DND-41 (cell line): ENCODE measurements at regions not wholly inside any gene's neighbourhood (a gene's known extent, or its start where the extent isn't known, plus 50 kb on each side); places are given as distances from the start of the nearest gene placed in this dataset.

Experiments
- ATAC-seq: fragments of 200-7000 bp; cut with Tn5 transposase; 3 replicates; pipeline ENCODE4 v1.9.1; 2021; ENCODE audit warnings: low read depth; ENCODE audit not compliant: insufficient read depth
- DNase-seq: peaks from one replicate; pipeline ENCODE4 v3.0.0-alpha.2; 2020
- H2AFZ ChIP-seq: 2 replicates; pipeline ENCODE4 v1.6.0; 2012; ENCODE audit warnings: low read depth, low read length
- H3K27ac ChIP-seq: 2 replicates; pipeline ENCODE4 v1.5.1; 2012; ENCODE audit warnings: low read length, inconsistent platforms
- H3K27me3 ChIP-seq: fragments of 200-600 bp; sonication (generic); 2 replicates; pipeline ENCODE4 v1.6.0; 2012; ENCODE audit warnings: low read length, mild to moderate bottlenecking, inconsistent platforms; ENCODE audit not compliant: insufficient read depth, poor library complexity
- H3K36me3 ChIP-seq: 2 replicates; pipeline ENCODE4 v1.5.1; 2012; ENCODE audit warnings: low read length, inconsistent platforms; ENCODE audit not compliant: insufficient read depth
- H3K4me1 ChIP-seq: 2 replicates; pipeline ENCODE4 v1.5.1; 2012; ENCODE audit warnings: mild to moderate bottlenecking, low read length; ENCODE audit not compliant: insufficient read depth
- H3K4me2 ChIP-seq: 2 replicates; pipeline ENCODE4 v1.6.0; 2012; ENCODE audit warnings: mild to moderate bottlenecking, moderate library complexity, low read length, inconsistent platforms; ENCODE audit not compliant: insufficient read depth
- H3K4me3 ChIP-seq, 2 experiments: fragments of 200-600 bp in 1 of 2; shearing (Covaris generic) in 1 of 2; 2 replicates each; pipeline ENCODE4 v1.5.1; 2012 to 2016; ENCODE audit warnings: inconsistent platforms in 2 of 2, low read length in 2 of 2, mild to moderate bottlenecking in 2 of 2, low read depth in 1 of 2, moderate library complexity in 1 of 2
- H3K79me2 ChIP-seq: 2 replicates; pipeline ENCODE4 v1.6.0; 2012; ENCODE audit warnings: low read length, inconsistent platforms; ENCODE audit not compliant: insufficient read depth
- H3K9ac ChIP-seq: 2 replicates; pipeline ENCODE4 v1.6.0; 2012; ENCODE audit warnings: low read depth, mild to moderate bottlenecking, inconsistent platforms, low read length, moderate library complexity
- H3K9me3 ChIP-seq: 2 replicates; pipeline ENCODE4 v1.5.1; 2012; ENCODE audit warnings: low read length, moderate library complexity, mild to moderate bottlenecking, inconsistent platforms; ENCODE audit not compliant: insufficient read depth, severe bottlenecking
- H4K20me1 ChIP-seq: 2 replicates; pipeline ENCODE4 v1.6.0; 2012; ENCODE audit warnings: low read length; ENCODE audit not compliant: insufficient read depth
- CTCF ChIP-seq: IDR thresholded peaks from 2 replicates; pipeline ENCODE4 v1.5.1; 2012; ENCODE audit warnings: borderline replicate concordance, low read length, moderate library complexity, mild to moderate bottlenecking; ENCODE audit not compliant: poor library complexity, severe bottlenecking; ENCODE audit errors: extremely low read depth
- EZH2 ChIP-seq: IDR thresholded peaks from 3 replicates; pipeline ENCODE4 v1.6.1; 2012; ENCODE audit warnings: borderline replicate concordance, low read depth, mild to moderate bottlenecking, moderate library complexity, low read length, inconsistent platforms; ENCODE audit not compliant: severe bottlenecking

GRCh38 chr10:3362394-3362793 lies 189.8 kb upstream of the PITRM1 start:
- ATAC-seq, result no peak
- no peaks in the 10 kb centered on the region for H3K4me1 ChIP-seq
- no peaks in the 10 kb centered on the region for H3K27me3 ChIP-seq
- H3K79me2 ChIP-seq, result no peaks in the 10 kb centered on the region
- no peak overlapping the region for H3K27ac ChIP-seq
- H2AFZ ChIP-seq, result no peak overlapping the region
- no peak overlapping the region for H3K9ac ChIP-seq
- DNase-seq, result no peak
- TF ChIP-seq CTCF (no peak), EZH2 (no peak)
- no peak overlapping the region for H3K4me3 ChIP-seq
- peaks cover 21% of the 10 kb centered on the region for H3K9me3 ChIP-seq
- no peak overlapping the region for H3K4me2 ChIP-seq
- H4K20me1 ChIP-seq, result no peaks in the 10 kb centered on the region
- H3K36me3 ChIP-seq, result no peaks in the 10 kb centered on the region

GRCh38 chr10:3361640-3362039 lies 189.1 kb upstream of the PITRM1 start:
- DNase-seq (no peak), ATAC-seq (no peak)
- no peaks in the 10 kb centered on the region for H3K27me3 ChIP-seq
- no peak overlapping the region for H2AFZ ChIP-seq
- H3K4me2 ChIP-seq, result no peak overlapping the region
- no peaks in the 10 kb centered on the region for H3K36me3 ChIP-seq
- TF ChIP-seq EZH2 (no peak), CTCF (no peak)
- H3K79me2 ChIP-seq, result no peaks in the 10 kb centered on the region
- H3K9me3 ChIP-seq, result peaks cover 21% of the 10 kb centered on the region
- H3K9ac ChIP-seq, result no peak overlapping the region
- no peaks in the 10 kb centered on the region for H4K20me1 ChIP-seq
- H3K4me3 ChIP-seq, result no peak overlapping the region; a peak in 1 of 4 replicates
- no peaks in the 10 kb centered on the region for H3K4me1 ChIP-seq
- H3K27ac ChIP-seq, result no peak overlapping the region

GRCh38 chr10:3357737-3358136 lies 185.2 kb upstream of the PITRM1 start:
- Histone ChIP-seq H3K9me3 (peaks cover 18% of the 10 kb centered on the region), H3K4me2 (no peak overlapping the region), H3K27me3 (no peaks in the 10 kb centered on the region), H3K79me2 (no peaks in the 10 kb centered on the region), H3K4me1 (no peaks in the 10 kb centered on the region), H3K4me3 (no peak overlapping the region), H2AFZ (no peak overlapping the region), H3K36me3 (no peaks in the 10 kb centered on the region), H4K20me1 (no peaks in the 10 kb centered on the region), H3K27ac (no peak overlapping the region), H3K9ac (no peak overlapping the region)
- DNase-seq (no peak), ATAC-seq (no peak)
- TF ChIP-seq EZH2 (no peak), CTCF (no peak)

DNA sequence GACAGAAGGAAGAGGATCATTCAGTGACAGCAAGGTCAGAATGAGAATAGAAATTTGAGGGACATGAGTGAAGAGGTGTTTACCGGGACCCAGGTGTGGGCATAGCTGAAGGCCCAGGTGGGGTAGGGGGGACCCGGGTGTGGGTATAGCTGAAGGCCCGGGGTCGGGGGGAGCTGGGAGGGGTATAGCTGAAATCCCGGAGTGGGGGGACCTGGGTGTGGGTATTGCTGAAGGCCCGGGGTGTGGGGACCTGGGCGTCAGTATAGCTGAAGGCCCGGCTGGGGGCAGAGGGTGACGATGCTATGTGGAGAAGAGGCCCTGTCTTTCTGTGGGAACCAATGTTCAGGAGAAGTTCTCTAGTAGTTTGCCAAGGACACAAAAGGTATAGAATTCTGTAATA lies 183.0 kb upstream of the PITRM1 start:
- ATAC-seq, result no peak
- no peak overlapping the region for H3K9ac ChIP-seq
- TF ChIP-seq CTCF (no peak), EZH2 (no peak)

More for the DNA sequence above, 183.0 kb upstream of the PITRM1 start:
- no peak for DNase-seq
- H3K27me3 ChIP-seq, result no peaks in the 10 kb centered on the region
- H4K20me1 ChIP-seq, result no peaks in the 10 kb centered on the region
- H3K36me3 ChIP-seq, result no peaks in the 10 kb centered on the region
- H3K4me1 ChIP-seq, result no peaks in the 10 kb centered on the region
- no peaks in the 10 kb centered on the region for H3K79me2 ChIP-seq
- H3K9me3 ChIP-seq, result peaks cover 2% of the 10 kb centered on the region
- no peak overlapping the region for H3K27ac ChIP-seq
- H3K4me3 ChIP-seq, result no peak overlapping the region
- no peak overlapping the region for H2AFZ ChIP-seq
- no peak overlapping the region for H3K4me2 ChIP-seq
